H1 (cell line): ENCODE measurements at regions not wholly inside any gene's neighbourhood (a gene's known extent, or its start where the extent isn't known, plus 50 kb on each side); places are given as distances from the start of the nearest gene placed in this dataset.

Experiments used
- CTCF ChIA-PET: fragments of 300-600 bp; sonication (Branson Sonifier 250); formaldehyde crosslinking; loops from one replicate; lab custom pipeline; 2021; ENCODE audit not compliant: partially characterized antibody; lab: Charles Lee
- POLR2A ChIA-PET: fragments of 300-600 bp; sonication (Branson Sonifier 250); formaldehyde crosslinking; loops from one replicate; lab custom pipeline; 2021; ENCODE audit warnings: inconsistent platforms; ENCODE audit not compliant: partially characterized antibody; lab: Charles Lee
- DNase-seq, 2 experiments: peaks; one replicate each; pipeline versions ENCODE4 v3.0.0 to v3.0.0-alpha.2; 2010 to 2022; ENCODE audit warnings: low spot score in 2 of 2, low read depth in 1 of 2, mixed read lengths in 1 of 2
- FAIRE-seq: peaks from 2 replicates; lab custom pipeline; 2011; peaks lifted over from hg19 to GRCh38; lab: Jason Lieb, UNC
- H2AFZ ChIP-seq: 2 replicates; pipeline ENCODE4 v1.8.1; 2012; ENCODE audit warnings: low read length, inconsistent platforms
- H2AK5ac ChIP-seq: 2 replicates; pipeline ENCODE4 v1.6.1; 2013; ENCODE audit warnings: low read depth, low read length
- H2BK120ac ChIP-seq: replicated peaks from 2 replicates; pipeline ENCODE3; 2013; ENCODE audit warnings: low read depth, low read length, inconsistent platforms
- H2BK12ac ChIP-seq: 2 replicates; pipeline ENCODE4 v1.6.1; 2013; ENCODE audit warnings: low read depth, low read length
- H2BK15ac ChIP-seq: 2 replicates; pipeline ENCODE4 v1.6.1; 2013; ENCODE audit warnings: low read length
- H2BK20ac ChIP-seq: 2 replicates; pipeline ENCODE4 v1.6.1; 2013; ENCODE audit warnings: low read length
- H2BK5ac ChIP-seq: 2 replicates; pipeline ENCODE4 v1.6.1; 2013; ENCODE audit warnings: low read depth, low read length
- H3K14ac ChIP-seq: 2 replicates; pipeline ENCODE4 v1.6.1; 2013; ENCODE audit warnings: inconsistent platforms; ENCODE audit not compliant: insufficient read length
- H3K18ac ChIP-seq: 2 replicates; pipeline ENCODE4 v1.6.1; 2013; ENCODE audit warnings: low read length; ENCODE audit errors: extremely low read depth
- H3K23ac ChIP-seq: 2 replicates; pipeline ENCODE4 v1.6.1; 2013; ENCODE audit warnings: inconsistent platforms; ENCODE audit not compliant: insufficient read length
- H3K23me2 ChIP-seq: 2 replicates; pipeline ENCODE4 v1.6.1; 2013; ENCODE audit warnings: low read depth, low read length
- H3K27ac ChIP-seq: 2 replicates; pipeline ENCODE4 v1.6.1; 2011; ENCODE audit warnings: low read depth, low read length, inconsistent platforms
- H3K27me3 ChIP-seq, 4 experiments: replicated peaks in 1 of 4; 1 replicate in 1 of 4; 2 replicates in 3 of 4; pipeline versions ENCODE4 v1.6.1 to v1.8.1; 2011 to 2013; ENCODE audit warnings: low read length in 3 of 4, mild to moderate bottlenecking in 3 of 4, inconsistent platforms in 2 of 4, mixed read lengths in 2 of 4, moderate library complexity in 1 of 4; ENCODE audit not compliant: control insufficient read depth in 3 of 4, insufficient read depth in 3 of 4; ENCODE audit errors: extremely low read depth in 1 of 4
- H3K36me3 ChIP-seq, 4 experiments: 2 replicates each; pipeline versions ENCODE4 v1.6.1 to v1.8.1; 2011 to 2013; ENCODE audit warnings: mild to moderate bottlenecking in 4 of 4, low read length in 3 of 4, moderate library complexity in 2 of 4, control low read depth in 1 of 4, inconsistent platforms in 1 of 4; ENCODE audit not compliant: insufficient read depth in 4 of 4, control insufficient read depth in 2 of 4
- H3K4ac ChIP-seq: replicated peaks from 2 replicates; pipeline ENCODE3; 2013; ENCODE audit warnings: low read length, low read depth, mixed read lengths, inconsistent platforms; ENCODE audit not compliant: insufficient read length
- H3K4me1 ChIP-seq, 4 experiments: replicated peaks in 1 of 4; 1 replicate in 1 of 4; 2 replicates in 3 of 4; pipeline versions ENCODE4 v1.6.1 to v1.8.1; 2011 to 2013; ENCODE audit warnings: low read length in 3 of 4, inconsistent platforms in 2 of 4, mixed read lengths in 1 of 4; ENCODE audit not compliant: insufficient read depth in 4 of 4, control insufficient read depth in 3 of 4
- H3K4me2 ChIP-seq, 2 experiments: 2 replicates each; pipeline versions ENCODE4 v1.6.1 to v1.8.1; 2011 to 2013; ENCODE audit warnings: low read depth in 2 of 2, low read length in 2 of 2, control low read depth in 1 of 2, inconsistent platforms in 1 of 2, mild to moderate bottlenecking in 1 of 2; ENCODE audit not compliant: insufficient read depth in 1 of 2
- H3K4me3 ChIP-seq, 4 experiments: fragments of 200-600, 300-600 bp in 1 of 4; sonication (generic), shearing (Covaris generic), sonication (Bioruptor Twin) in 1 of 4; 2 replicates each; pipeline versions ENCODE4 v1.5.1 to v1.8.1; 2011 to 2016; ENCODE audit warnings: low read length in 4 of 4, low read depth in 3 of 4, control low read depth in 2 of 4, inconsistent platforms in 2 of 4, mild to moderate bottlenecking in 2 of 4, mixed read lengths in 1 of 4, moderate library complexity in 1 of 4; ENCODE audit not compliant: insufficient read depth in 2 of 4; ENCODE audit errors: extremely low read depth in 1 of 4
- H3K56ac ChIP-seq: replicated peaks from 2 replicates; pipeline ENCODE3; 2013; ENCODE audit warnings: low read depth, mild to moderate bottlenecking, mixed read lengths, low read length, inconsistent platforms; ENCODE audit not compliant: insufficient read length
- H3K79me1 ChIP-seq: 2 replicates; pipeline ENCODE4 v1.6.1; 2013; ENCODE audit warnings: low read depth, low read length, control low read depth
- H3K79me2 ChIP-seq, 2 experiments: 2 replicates each; pipeline versions ENCODE4 v1.6.1 to v1.8.1; 2012 to 2013; ENCODE audit warnings: low read length in 2 of 2, mild to moderate bottlenecking in 2 of 2, inconsistent platforms in 1 of 2; ENCODE audit not compliant: insufficient read depth in 2 of 2, control insufficient read depth in 1 of 2
- H3K9ac ChIP-seq, 4 experiments: replicated peaks in 1 of 4; 1 replicate in 1 of 4; 2 replicates in 3 of 4; pipeline versions ENCODE4 v1.6.1 to v1.8.1; 2011 to 2013; ENCODE audit warnings: low read depth in 3 of 4, low read length in 3 of 4, control low read depth in 2 of 4, mild to moderate bottlenecking in 2 of 4, moderate library complexity in 2 of 4, inconsistent platforms in 1 of 4; ENCODE audit errors: extremely low read depth in 1 of 4
- H3K9me3 ChIP-seq, 2 experiments: 2 replicates each; pipeline versions ENCODE4 v1.6.1 to v1.8.1; 2012 to 2013; ENCODE audit warnings: mild to moderate bottlenecking in 2 of 2, moderate library complexity in 2 of 2, control low read depth in 1 of 2, inconsistent platforms in 1 of 2, low read depth in 1 of 2, low read length in 1 of 2, mixed read lengths in 1 of 2; ENCODE audit not compliant: insufficient read depth in 2 of 2
- H4K20me1 ChIP-seq, 2 experiments: replicated peaks in 1 of 2; 2 replicates each; pipeline versions ENCODE3 to v1.8.1; 2011 to 2013; ENCODE audit warnings: inconsistent platforms in 2 of 2, low read length in 2 of 2, mild to moderate bottlenecking in 1 of 2; ENCODE audit not compliant: insufficient read depth in 2 of 2, control insufficient read depth in 1 of 2
- H4K5ac ChIP-seq: 2 replicates; pipeline ENCODE4 v1.6.1; 2013; ENCODE audit warnings: low read length, low read depth, mixed read lengths, inconsistent platforms; ENCODE audit not compliant: insufficient read length
- H4K8ac ChIP-seq: 2 replicates; pipeline ENCODE4 v1.8.0; 2013; ENCODE audit warnings: mild to moderate bottlenecking, moderate library complexity, low read length, inconsistent platforms; ENCODE audit not compliant: insufficient read depth; ENCODE audit errors: extremely low read depth
- H4K91ac ChIP-seq: replicated peaks from 2 replicates; pipeline ENCODE3; 2013; ENCODE audit warnings: low read length, mixed read lengths, inconsistent platforms; ENCODE audit not compliant: insufficient read length
- FOSL1 ChIP-seq: IDR thresholded peaks from 2 replicates; pipeline ENCODE4 v1.6.1; 2011; ENCODE audit warnings: mild to moderate bottlenecking, low read depth, low read length, moderate library complexity; ENCODE audit not compliant: insufficient read depth
- MAX ChIP-seq: IDR thresholded peaks from 2 replicates; pipeline ENCODE4 v1.6.1; 2012; ENCODE audit warnings: inconsistent platforms
- POLR2A ChIP-seq, 2 experiments: IDR thresholded peaks; 1 replicate in 1 of 2; 2 replicates in 1 of 2; pipeline ENCODE4 v1.6.1; 2011; ENCODE audit warnings: low read depth in 2 of 2, low read length in 2 of 2, mild to moderate bottlenecking in 2 of 2; ENCODE audit errors: control extremely low read depth in 1 of 2
- POU5F1 ChIP-seq: IDR thresholded peaks from 2 replicates; pipeline ENCODE4 v1.6.1; 2011; ENCODE audit warnings: low read depth, mild to moderate bottlenecking, low read length, moderate library complexity
- WGBS, 2 experiments: shearing (Covaris generic) in 1 of 2; methylation state at CpG; one replicate each; pipeline versions ENCODE4 v1.1.6 to v1.1.7; 2013 to 2015; ENCODE audit warnings: low lambda C conversion rate in 2 of 2, mixed read lengths in 2 of 2, inconsistent platforms in 1 of 2, low coverage in 1 of 2, missing lambda C conversion rate in 1 of 2; ENCODE audit not compliant: insufficient replicate concordance in 2 of 2, insufficient coverage in 1 of 2, insufficient read length in 1 of 2; ENCODE audit errors: extremely low coverage in 1 of 2, missing lambda C conversion rate in 1 of 2; 5-methylcytosine and 5-hydroxymethylcytosine counted together
- TF ChIP-seq, protein P1 (sequence below): IDR thresholded peaks from 2 replicates; pipeline ENCODE4 v1.6.1; 2012; ENCODE audit warnings: inconsistent platforms

GRCh38 chr12:68559246-68559645, 51.5 kb upstream of the RAP1B start:
- Histone ChIP-seq H3K18ac (no peak overlapping the region), H3K23me2 (peaks cover 2% of the 10 kb centered on the region; the same call in 1 of the 2 replicates)
- TF ChIP-seq FOSL1 (no peak), MAX (no peak), POU5F1 (no peak), POLR2A (IDR thresholded peaks at IDR 0.05; ENCODE audit: control extremely low read depth in 1 of 2, low read depth in 2 of 2, low read length in 2 of 2) (no peak)
- TF ChIP-seq, protein P1, sequence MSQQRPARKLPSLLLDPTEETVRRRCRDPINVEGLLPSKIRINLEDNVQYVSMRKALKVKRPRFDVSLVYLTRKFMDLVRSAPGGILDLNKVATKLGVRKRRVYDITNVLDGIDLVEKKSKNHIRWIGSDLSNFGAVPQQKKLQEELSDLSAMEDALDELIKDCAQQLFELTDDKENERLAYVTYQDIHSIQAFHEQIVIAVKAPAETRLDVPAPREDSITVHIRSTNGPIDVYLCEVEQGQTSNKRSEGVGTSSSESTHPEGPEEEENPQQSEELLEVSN, result no peak
- TF ChIP-seq, all 59 proteins: peak for 0
- Histone ChIP-seq H4K8ac (no peak overlapping the region), H3K36me3 (no peaks in the 10 kb centered on the region), H2AFZ (no peak overlapping the region), H2BK5ac (no peak overlapping the region), H3K27ac (no peak overlapping the region), H2BK120ac (no peak overlapping the region), H4K20me1 (no peaks in the 10 kb centered on the region), H2AK5ac (no peak overlapping the region), H4K5ac (no peak overlapping the region), H2BK15ac (no peak overlapping the region), H3K27me3 (no peaks in the 10 kb centered on the region), H3K4ac (no peak overlapping the region), H3K79me1 (no peaks in the 10 kb centered on the region), H3K79me2 (no peaks in the 10 kb centered on the region), H3K9ac (no peak overlapping the region), H3K4me3 (no peak overlapping the region), H4K91ac (no peak overlapping the region), H2BK20ac (no peak overlapping the region), H3K4me2 (no peak overlapping the region), H2BK12ac (no peak overlapping the region), H3K23ac (no peak overlapping the region), H3K56ac (no peak overlapping the region), H3K14ac (no peak overlapping the region), H3K9me3 (no peaks in the 10 kb centered on the region), H3K4me1 (peaks cover 2 to 7% (median 6%) of the 10 kb centered on the region in 4 experiments; a peak in 5 of 7 replicates)
- DNase-seq, result no peak
- FAIRE-seq, result no peak
- POLR2A ChIA-PET, result no interaction called here
- WGBS, 2 experiments, result 79% methylated on average over 1 of the region's 1 CpG; no CpG with 5 or more reads in 1 of the 2 experiments
- CTCF ChIA-PET, result no interaction called here
